ENCODE measurements at regions not wholly inside any gene's neighbourhood (a gene's known extent, or its start where the extent isn't known, plus 50 kb on each side); places are given as distances from the start of the nearest gene placed in this dataset.
A peak's percentile ranks its signal among the peaks of the same experiment; 100 is the strongest.

- TF ChIP-seq, protein P1, sequence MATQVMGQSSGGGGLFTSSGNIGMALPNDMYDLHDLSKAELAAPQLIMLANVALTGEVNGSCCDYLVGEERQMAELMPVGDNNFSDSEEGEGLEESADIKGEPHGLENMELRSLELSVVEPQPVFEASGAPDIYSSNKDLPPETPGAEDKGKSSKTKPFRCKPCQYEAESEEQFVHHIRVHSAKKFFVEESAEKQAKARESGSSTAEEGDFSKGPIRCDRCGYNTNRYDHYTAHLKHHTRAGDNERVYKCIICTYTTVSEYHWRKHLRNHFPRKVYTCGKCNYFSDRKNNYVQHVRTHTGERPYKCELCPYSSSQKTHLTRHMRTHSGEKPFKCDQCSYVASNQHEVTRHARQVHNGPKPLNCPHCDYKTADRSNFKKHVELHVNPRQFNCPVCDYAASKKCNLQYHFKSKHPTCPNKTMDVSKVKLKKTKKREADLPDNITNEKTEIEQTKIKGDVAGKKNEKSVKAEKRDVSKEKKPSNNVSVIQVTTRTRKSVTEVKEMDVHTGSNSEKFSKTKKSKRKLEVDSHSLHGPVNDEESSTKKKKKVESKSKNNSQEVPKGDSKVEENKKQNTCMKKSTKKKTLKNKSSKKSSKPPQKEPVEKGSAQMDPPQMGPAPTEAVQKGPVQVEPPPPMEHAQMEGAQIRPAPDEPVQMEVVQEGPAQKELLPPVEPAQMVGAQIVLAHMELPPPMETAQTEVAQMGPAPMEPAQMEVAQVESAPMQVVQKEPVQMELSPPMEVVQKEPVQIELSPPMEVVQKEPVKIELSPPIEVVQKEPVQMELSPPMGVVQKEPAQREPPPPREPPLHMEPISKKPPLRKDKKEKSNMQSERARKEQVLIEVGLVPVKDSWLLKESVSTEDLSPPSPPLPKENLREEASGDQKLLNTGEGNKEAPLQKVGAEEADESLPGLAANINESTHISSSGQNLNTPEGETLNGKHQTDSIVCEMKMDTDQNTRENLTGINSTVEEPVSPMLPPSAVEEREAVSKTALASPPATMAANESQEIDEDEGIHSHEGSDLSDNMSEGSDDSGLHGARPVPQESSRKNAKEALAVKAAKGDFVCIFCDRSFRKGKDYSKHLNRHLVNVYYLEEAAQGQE (IDR thresholded peaks at IDR 0.05; ENCODE audit: unreplicated experiment): no peak
- TF ChIP-seq CTCF (conservative IDR thresholded peaks at IDR 0.05; ENCODE audit: low read depth in 2 of 2): no peak
- no peak for TF ChIP-seq STAT1 (IDR thresholded peaks at IDR 0.05; ENCODE audit: unreplicated experiment)
- TF ChIP-seq, protein P2, sequence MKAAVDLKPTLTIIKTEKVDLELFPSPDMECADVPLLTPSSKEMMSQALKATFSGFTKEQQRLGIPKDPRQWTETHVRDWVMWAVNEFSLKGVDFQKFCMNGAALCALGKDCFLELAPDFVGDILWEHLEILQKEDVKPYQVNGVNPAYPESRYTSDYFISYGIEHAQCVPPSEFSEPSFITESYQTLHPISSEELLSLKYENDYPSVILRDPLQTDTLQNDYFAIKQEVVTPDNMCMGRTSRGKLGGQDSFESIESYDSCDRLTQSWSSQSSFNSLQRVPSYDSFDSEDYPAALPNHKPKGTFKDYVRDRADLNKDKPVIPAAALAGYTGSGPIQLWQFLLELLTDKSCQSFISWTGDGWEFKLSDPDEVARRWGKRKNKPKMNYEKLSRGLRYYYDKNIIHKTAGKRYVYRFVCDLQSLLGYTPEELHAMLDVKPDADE (IDR thresholded peaks at IDR 0.05): no peak
- TF ChIP-seq ZNF331 (CRISPR knock-in tag; IDR thresholded peaks at IDR 0.05; ENCODE audit: low read depth): no peak
- TF ChIP-seq POLR2AphosphoS5 (IDR thresholded peaks at IDR 0.05; ENCODE audit: low read depth): no peak
- TF ChIP-seq ZNF114 (CRISPR knock-in tag; IDR thresholded peaks at IDR 0.05): no peak
- TF ChIP-seq JUNB (IDR thresholded peaks at IDR 0.05; ENCODE audit: unreplicated experiment): no peak
- no peak for TF ChIP-seq CREB1 (CRISPR knock-in tag; IDR thresholded peaks at IDR 0.05; ENCODE audit: low read depth)
- TF ChIP-seq EZH2 (IDR thresholded peaks at IDR 0.05; ENCODE audit: low read depth, unreplicated experiment): no peak
- TF ChIP-seq NANOG (IDR thresholded peaks at IDR 0.05; ENCODE audit: borderline replicate concordance): no peak
- no peak for TF ChIP-seq EZH2phosphoT487 (IDR thresholded peaks at IDR 0.05; ENCODE audit: unreplicated experiment)
These were observed 173.2 kb upstream of the TECRL start (continued) for GRCh38 chr4:64582492-64582891.

GRCh38 chr4:64581422-64581821 lies 172.2 kb upstream of the TECRL start:
- H3K4me3 ChIP-seq: no peak overlapping the region
- H3K36me3 ChIP-seq (ENCODE audit: insufficient read depth): no peaks in the 10 kb centered on the region
- H3F3A ChIP-seq (replicated peaks; ENCODE audit: low read depth): no peaks in the 10 kb centered on the region
- Mint-ChIP-seq H3K27me3 (ENCODE audit: insufficient read depth, low read depth, poor library complexity) (peaks cover 2% of the 10 kb centered on the region), H3K9me3 (no peaks in the 10 kb centered on the region), H3K4me3 (no peak overlapping the region), H3K36me3 (ENCODE audit: low read depth) (no peaks in the 10 kb centered on the region), H3K27ac (peak overlapping the region; percentile 31; the same call in 1 of the 2 replicates), H3K4me1 (peaks cover 20% of the 10 kb centered on the region)
- H3K27me3 ChIP-seq (ENCODE audit: insufficient read depth): no peaks in the 10 kb centered on the region
- H3K4me1 ChIP-seq (ENCODE audit: insufficient read depth): peaks cover 9% of the 10 kb centered on the region; the same call in 1 of the 2 replicates
- no peaks in the 10 kb centered on the region for H3K79me2 ChIP-seq (replicated peaks; ENCODE audit: insufficient read depth)
- DNase-seq (ENCODE audit: low spot score): no peak
- peak overlapping the region; percentile 43; the same call in 1 of the 2 replicates for H2AFZ ChIP-seq
- no peak overlapping the region for H3K27ac ChIP-seq (ENCODE audit: low read depth)
- 0 out of 2 replicates have a peak, but pooled peaks cover 4% of the 10 kb centered on the region for H3K9me2 ChIP-seq (ENCODE audit: insufficient read depth)
- ATAC-seq: no peak
- no peak overlapping the region for H3K4me2 ChIP-seq
- H4K20me1 ChIP-seq (replicated peaks; ENCODE audit: insufficient read depth): no peaks in the 10 kb centered on the region
- TF ChIP-seq, protein P1 (IDR thresholded peaks at IDR 0.05; ENCODE audit: unreplicated experiment): no peak
- TF ChIP-seq POLR2AphosphoS5 (IDR thresholded peaks at IDR 0.05; ENCODE audit: low read depth) (no peak), CREB1 (CRISPR knock-in tag; IDR thresholded peaks at IDR 0.05; ENCODE audit: low read depth) (no peak), EZH2 (IDR thresholded peaks at IDR 0.05; ENCODE audit: low read depth, unreplicated experiment) (no peak), ZNF331 (CRISPR knock-in tag; IDR thresholded peaks at IDR 0.05; ENCODE audit: low read depth) (no peak)

Data from GM23338 (cell line).